SU-DHL-6 (cell line): ENCODE measurements at regions not wholly inside any gene's neighbourhood (a gene's known extent, or its start where the extent isn't known, plus 50 kb on each side); places are given as distances from the start of the nearest gene placed in this dataset.

Source experiments
- H2AFZ ChIP-seq: fragments of 200-600 bp; sonication (generic); 2 replicates; pipeline ENCODE4 v1.6.1; 2014; ENCODE audit warnings: low read depth, mild to moderate bottlenecking, moderate library complexity, mixed read lengths, antibody characterized with exemption, low read length; ENCODE audit not compliant: severe bottlenecking
- H3F3A ChIP-seq: fragments of 200-600 bp; shearing (Covaris generic); 2 replicates; pipeline ENCODE4 v1.6.0; 2016; ENCODE audit warnings: antibody characterized with exemption, mild to moderate bottlenecking; ENCODE audit not compliant: insufficient read depth
- H3K27ac ChIP-seq: fragments of 200-600 bp; sonication (generic); 2 replicates; pipeline ENCODE4 v1.5.1; 2016; ENCODE audit warnings: low read depth, mild to moderate bottlenecking, low read length, moderate library complexity, mixed read lengths
- H3K27me3 ChIP-seq: fragments of 200-600 bp; sonication (generic), shearing (Covaris generic); 2 replicates; pipeline ENCODE4 v1.6.0; 2014; ENCODE audit warnings: mild to moderate bottlenecking, low read length
- H3K36me3 ChIP-seq: fragments of 200-600 bp; sonication (generic); 2 replicates; pipeline ENCODE4 v1.6.1; 2014; ENCODE audit warnings: mild to moderate bottlenecking, low read length, mixed read lengths
- H3K4me2 ChIP-seq: fragments of 300-600, 200-600 bp; shearing (Covaris generic), sonication (generic); 2 replicates; pipeline ENCODE4 v1.6.0; 2014; ENCODE audit warnings: low read length, low read depth, mild to moderate bottlenecking; ENCODE audit not compliant: poor library complexity, severe bottlenecking
- H3K4me3 ChIP-seq: fragments of 200-600 bp; sonication (generic); 2 replicates; pipeline ENCODE4 v1.5.1; 2014; ENCODE audit warnings: antibody characterized with exemption, low read length, mild to moderate bottlenecking, mixed read lengths; ENCODE audit not compliant: insufficient read depth, poor library complexity, severe bottlenecking
- H3K79me2 ChIP-seq: fragments of 200-600 bp; sonication (generic); 2 replicates; pipeline ENCODE4 v1.6.1; 2014; ENCODE audit warnings: mild to moderate bottlenecking, low read length, moderate library complexity; ENCODE audit not compliant: insufficient read depth
- H3K9ac ChIP-seq: fragments of 200-600 bp; sonication (generic); 2 replicates; pipeline ENCODE4 v1.7.0; 2014; ENCODE audit warnings: mild to moderate bottlenecking, low read length
- H3K9me2 ChIP-seq: fragments of 200-600 bp; sonication (generic); replicated peaks from 2 replicates; pipeline ENCODE4 v1.6.1; 2014; ENCODE audit warnings: low read length; ENCODE audit not compliant: insufficient read depth
- H3K9me3 ChIP-seq: fragments of 200-600 bp; sonication (generic); 2 replicates; pipeline ENCODE4 v1.6.1; 2014; ENCODE audit warnings: low read length, mixed read lengths; ENCODE audit not compliant: insufficient read depth
- H4K20me1 ChIP-seq: fragments of 200-600 bp; sonication (generic); 2 replicates; pipeline ENCODE4 v1.6.1; 2014; ENCODE audit warnings: low read depth, mild to moderate bottlenecking, antibody characterized with exemption, low read length, moderate library complexity, mixed read lengths
- CTCF ChIP-seq: fragments of 200-600 bp; sonication (generic); IDR thresholded peaks from one replicate; pipeline ENCODE4 v1.5.1; 2017; ENCODE audit warnings: antibody characterized with exemption, mild to moderate bottlenecking, low read length, moderate library complexity; ENCODE audit not compliant: insufficient read depth, poor library complexity, severe bottlenecking
- EZH2phosphoT487 ChIP-seq: fragments of 200-600 bp; sonication (generic), shearing (Covaris generic); conservative IDR thresholded peaks from 2 replicates; pipeline ENCODE4 v1.6.1; 2018; ENCODE audit warnings: mild to moderate bottlenecking, antibody characterized with exemption, low read length, moderate library complexity, mixed read lengths

GRCh38 chr14:54209511-54210250 is 187.1 kb upstream of the CDKN3 start:
- H3K79me2 ChIP-seq: no peaks in the 10 kb centered on the region
- no peak overlapping the region for H3K9ac ChIP-seq
- H4K20me1 ChIP-seq: no peaks in the 10 kb centered on the region
- no peaks in the 10 kb centered on the region for H3K9me2 ChIP-seq
- no peak overlapping the region for H3K4me2 ChIP-seq
- no peaks in the 10 kb centered on the region for H3F3A ChIP-seq
- no peaks in the 10 kb centered on the region for H3K9me3 ChIP-seq
- no peak for TF ChIP-seq EZH2phosphoT487
- no peak for TF ChIP-seq CTCF
- H3K4me3 ChIP-seq: no peak overlapping the region
- no peak overlapping the region for H3K27ac ChIP-seq
- H3K36me3 ChIP-seq: no peaks in the 10 kb centered on the region
- no peak overlapping the region for H2AFZ ChIP-seq
- no peaks in the 10 kb centered on the region for H3K27me3 ChIP-seq

- Histone ChIP-seq H3K79me2 (no peaks in the 10 kb centered on the region), H3K4me3 (no peak overlapping the region), H3K9ac (no peak overlapping the region), H3K36me3 (no peaks in the 10 kb centered on the region), H3K27ac (no peak overlapping the region), H2AFZ (no peak overlapping the region), H3K4me2 (no peak overlapping the region), H3K9me3 (no peaks in the 10 kb centered on the region), H3F3A (no peaks in the 10 kb centered on the region), H3K27me3 (no peaks in the 10 kb centered on the region), H4K20me1 (no peaks in the 10 kb centered on the region), H3K9me2 (no peaks in the 10 kb centered on the region)
- no peak for TF ChIP-seq CTCF
- no peak for TF ChIP-seq EZH2phosphoT487
These were observed 185.1 kb upstream of the CDKN3 start for GRCh38 chr14:54211551-54212308.

- H3K79me2 ChIP-seq: no peaks in the 10 kb centered on the region
- H3K4me2 ChIP-seq: no peak overlapping the region
- no peak overlapping the region for H2AFZ ChIP-seq
- H3K36me3 ChIP-seq: no peaks in the 10 kb centered on the region
- no peaks in the 10 kb centered on the region for H3K9me2 ChIP-seq
- H4K20me1 ChIP-seq: no peaks in the 10 kb centered on the region
- no peak overlapping the region for H3K27ac ChIP-seq
- TF ChIP-seq CTCF (no peak), EZH2phosphoT487 (no peak)
- no peaks in the 10 kb centered on the region for H3F3A ChIP-seq
- H3K27me3 ChIP-seq: no peaks in the 10 kb centered on the region
- H3K9ac ChIP-seq: no peak overlapping the region
- H3K4me3 ChIP-seq: no peak overlapping the region
- H3K9me3 ChIP-seq: no peaks in the 10 kb centered on the region
These were observed 183.3 kb upstream of the CDKN3 start for GRCh38 chr14:54213536-54213935.
